ENCODE measurements at regions not wholly inside any gene's neighbourhood (a gene's known extent, or its start where the extent isn't known, plus 50 kb on each side); places are given as distances from the start of the nearest gene placed in this dataset.

- no CpG with 5 or more reads among the region's 3 CpGs for WGBS (ENCODE audit: insufficient coverage)
- Histone ChIP-seq H3K27me3 (ENCODE audit: control insufficient read depth, insufficient read depth, low read length) (no peaks in the 10 kb centered on the region), H3K9me3 (ENCODE audit: control insufficient read depth, insufficient read depth, low read length) (no peaks in the 10 kb centered on the region), H3K36me3 (ENCODE audit: control insufficient read depth, insufficient read depth, low read length) (no peaks in the 10 kb centered on the region), H3K4me3 (ENCODE audit: low read length) (no peak overlapping the region), H3K4me1 (ENCODE audit: control insufficient read depth, insufficient read depth, low read length) (no peaks in the 10 kb centered on the region), H3K27ac (ENCODE audit: low read length) (no peak overlapping the region)
- ATAC-seq, result no peak
- H3K4me1 Mint-ChIP-seq, result no peaks in the 10 kb centered on the region
- intact Hi-C loops (cut with micrococcal nuclease), result no loop called here
- H3K4me3 Mint-ChIP-seq, result no peak overlapping the region
- no peak overlapping the region for H3K27ac Mint-ChIP-seq
- H3K9me3 Mint-ChIP-seq, result peaks cover 0 to 2% of the 10 kb centered on the region in 2 donors
- no peaks in the 10 kb centered on the region for H3K36me3 Mint-ChIP-seq
- TF ChIP-seq CTCF (IDR thresholded peaks at IDR 0.05), result no peak
- H3K27me3 Mint-ChIP-seq (ENCODE audit: low read depth in 2 of 2), result no peaks in the 10 kb centered on the region
- no peak for DNase-seq
These were observed 320.2 kb downstream of the BARHL2 start for GRCh38 chr1:90396917-90397316.

- no peaks in the 10 kb centered on the region for H3K4me1 ChIP-seq (ENCODE audit: control insufficient read depth, insufficient read depth, low read length)
- no peaks in the 10 kb centered on the region for H3K27me3 ChIP-seq (ENCODE audit: control insufficient read depth, insufficient read depth, low read length)
- intact Hi-C loops (cut with micrococcal nuclease), result no loop called here
- 100% methylated on average over 1 of the region's 2 CpGs for WGBS (ENCODE audit: insufficient coverage)
- no peak overlapping the region for H3K4me3 ChIP-seq (ENCODE audit: low read length)
- no peak overlapping the region for H3K4me3 Mint-ChIP-seq
- ATAC-seq, result no peak
- no peak overlapping the region for H3K27ac ChIP-seq (ENCODE audit: low read length)
- no peaks in the 10 kb centered on the region for H3K9me3 ChIP-seq (ENCODE audit: control insufficient read depth, insufficient read depth, low read length)
- H3K4me1 Mint-ChIP-seq, result no peaks in the 10 kb centered on the region
- H3K9me3 Mint-ChIP-seq, result peaks cover 0 to 2% of the 10 kb centered on the region in 2 donors
- no peak for TF ChIP-seq CTCF (IDR thresholded peaks at IDR 0.05)
- H3K36me3 ChIP-seq (ENCODE audit: control insufficient read depth, insufficient read depth, low read length), result no peaks in the 10 kb centered on the region
- no peaks in the 10 kb centered on the region for H3K36me3 Mint-ChIP-seq
- H3K27ac Mint-ChIP-seq, result no peak overlapping the region
- H3K27me3 Mint-ChIP-seq (ENCODE audit: low read depth in 2 of 2), result peaks cover 0 to 11% of the 10 kb centered on the region in 2 donors
- DNase-seq, result no peak
These were observed 322.9 kb downstream of the BARHL2 start for GRCh38 chr1:90394247-90394646.

GRCh38 chr1:90393025-90393424 is 324.1 kb downstream of the BARHL2 start:
- TF ChIP-seq CTCF (IDR thresholded peaks at IDR 0.05), result no peak
- ATAC-seq, result no peak
- Histone ChIP-seq H3K9me3 (ENCODE audit: control insufficient read depth, insufficient read depth, low read length) (no peaks in the 10 kb centered on the region), H3K4me3 (ENCODE audit: low read length) (no peak overlapping the region), H3K27ac (ENCODE audit: low read length) (no peak overlapping the region), H3K36me3 (ENCODE audit: control insufficient read depth, insufficient read depth, low read length) (no peaks in the 10 kb centered on the region), H3K27me3 (ENCODE audit: control insufficient read depth, insufficient read depth, low read length) (no peaks in the 10 kb centered on the region), H3K4me1 (ENCODE audit: control insufficient read depth, insufficient read depth, low read length) (no peaks in the 10 kb centered on the region)
- H3K9me3 Mint-ChIP-seq, result peaks cover 0 to 2% of the 10 kb centered on the region in 2 donors
- H3K4me1 Mint-ChIP-seq, result no peaks in the 10 kb centered on the region
- H3K27ac Mint-ChIP-seq, result no peak overlapping the region
- intact Hi-C loops (cut with micrococcal nuclease), result no loop called here
- no peak for DNase-seq
- H3K36me3 Mint-ChIP-seq, result no peaks in the 10 kb centered on the region
- H3K4me3 Mint-ChIP-seq, result no peak overlapping the region
- H3K27me3 Mint-ChIP-seq (ENCODE audit: low read depth in 2 of 2), result peaks cover 0 to 16% of the 10 kb centered on the region in 2 donors

GRCh38 chr1:90391126-90391525 is 326.0 kb downstream of the BARHL2 start:
- no peaks in the 10 kb centered on the region for H3K36me3 Mint-ChIP-seq
- no peaks in the 10 kb centered on the region for H3K4me1 ChIP-seq (ENCODE audit: control insufficient read depth, insufficient read depth, low read length)
- peaks cover 0 to 19% of the 10 kb centered on the region in 2 donors for H3K27me3 Mint-ChIP-seq (ENCODE audit: low read depth in 2 of 2)
- no peaks in the 10 kb centered on the region for H3K27me3 ChIP-seq (ENCODE audit: control insufficient read depth, insufficient read depth, low read length)
- H3K4me3 ChIP-seq (ENCODE audit: low read length), result no peak overlapping the region
- DNase-seq (no peak), ATAC-seq (no peak)
- H3K27ac Mint-ChIP-seq, result no peak overlapping the region
- H3K9me3 Mint-ChIP-seq, result peaks cover 0 to 2% of the 10 kb centered on the region in 2 donors
- intact Hi-C loops (cut with micrococcal nuclease), result no loop called here
- no peaks in the 10 kb centered on the region for H3K9me3 ChIP-seq (ENCODE audit: control insufficient read depth, insufficient read depth, low read length)
- H3K4me1 Mint-ChIP-seq, result no peaks in the 10 kb centered on the region
- no peak overlapping the region for H3K4me3 Mint-ChIP-seq
- no peak overlapping the region for H3K27ac ChIP-seq (ENCODE audit: low read length)
- TF ChIP-seq CTCF (IDR thresholded peaks at IDR 0.05), result no peak
- 100% methylated on average over 1 of the region's 1 CpG for WGBS (ENCODE audit: insufficient coverage)
- H3K36me3 ChIP-seq (ENCODE audit: control insufficient read depth, insufficient read depth, low read length), result no peaks in the 10 kb centered on the region

Measured in natural killer cell (primary cell).